GM21528 (cell line): ENCODE measurements at regions not wholly inside any gene's neighbourhood (a gene's known extent, or its start where the extent isn't known, plus 50 kb on each side); places are given as distances from the start of the nearest gene placed in this dataset.
"Not testable (repeated sequence)": the region's sequence is repeated elsewhere in the genome, so short reads cannot be mapped to it uniquely, and the experiment has no call there.

Source experiments
- ATAC-seq: cut with Tn5 transposase; IDR thresholded peaks from one replicate; pipeline ENCODE4 v1.9.1; 2021; ENCODE audit warnings: mild to moderate bottlenecking, moderate library complexity; ENCODE audit not compliant: unreplicated experiment, low FRiP score

- no peak for ATAC-seq
These were observed 939.0 kb downstream of the TBC1D32 start for GRCh38 chr6:120395330-120395729.

- no peak for ATAC-seq
These were observed 941.3 kb downstream of the TBC1D32 start for GRCh38 chr6:120392941-120393340.

DNA sequence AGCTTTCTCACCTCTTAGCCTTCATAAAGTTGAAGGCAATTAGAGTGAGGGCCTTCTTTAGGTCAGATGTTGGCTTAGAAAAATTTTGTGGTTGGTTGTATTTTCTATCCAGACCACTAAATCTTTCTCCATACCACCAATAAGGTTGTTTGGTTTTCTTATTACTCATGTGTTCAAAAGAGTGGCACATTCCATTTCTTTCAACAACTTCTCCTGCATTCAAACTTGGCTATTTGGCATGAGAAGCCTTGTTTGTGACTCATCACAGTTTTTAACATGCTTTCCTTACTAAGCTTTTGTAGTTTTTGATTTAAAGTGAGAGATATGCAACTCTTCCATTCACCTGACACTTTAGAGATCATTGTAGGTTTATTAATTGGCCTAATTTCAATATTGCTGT, 949.6 kb downstream of the TBC1D32 start:
- ATAC-seq, result no peak

GRCh38 chr6:120383681-120384080, 950.6 kb downstream of the TBC1D32 start:
- ATAC-seq, result no peak

DNA sequence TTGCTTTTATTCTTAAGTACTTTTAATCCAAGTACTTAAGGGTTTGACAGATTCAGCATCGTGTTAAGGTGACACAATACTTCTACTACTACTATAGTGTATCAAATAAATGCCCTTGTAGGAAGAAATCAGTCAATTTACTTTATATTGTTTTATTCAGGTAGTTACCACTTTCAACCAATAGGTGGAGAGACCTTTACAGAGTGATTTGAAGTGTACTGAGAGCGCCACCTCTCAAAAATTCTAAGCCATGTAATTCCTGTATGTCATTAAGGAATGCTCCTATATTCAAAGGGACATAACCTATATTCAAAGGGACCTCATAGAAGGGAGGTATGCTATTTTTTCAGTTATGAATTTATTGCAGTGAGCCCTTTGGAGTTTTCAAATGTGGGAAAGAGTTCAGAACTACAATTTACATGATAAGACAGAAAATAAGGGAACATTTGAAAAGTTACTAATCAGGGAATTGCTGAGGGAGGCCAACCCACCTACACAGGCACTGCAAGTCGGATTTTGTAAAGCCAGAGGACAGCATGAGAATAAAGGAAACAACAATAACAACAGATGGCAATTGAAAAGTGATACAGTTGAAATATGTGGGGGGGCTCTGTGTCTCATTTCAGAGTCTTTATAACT, 955.6 kb downstream of the TBC1D32 start:
- ATAC-seq, result peak; percentile 89

DNA sequence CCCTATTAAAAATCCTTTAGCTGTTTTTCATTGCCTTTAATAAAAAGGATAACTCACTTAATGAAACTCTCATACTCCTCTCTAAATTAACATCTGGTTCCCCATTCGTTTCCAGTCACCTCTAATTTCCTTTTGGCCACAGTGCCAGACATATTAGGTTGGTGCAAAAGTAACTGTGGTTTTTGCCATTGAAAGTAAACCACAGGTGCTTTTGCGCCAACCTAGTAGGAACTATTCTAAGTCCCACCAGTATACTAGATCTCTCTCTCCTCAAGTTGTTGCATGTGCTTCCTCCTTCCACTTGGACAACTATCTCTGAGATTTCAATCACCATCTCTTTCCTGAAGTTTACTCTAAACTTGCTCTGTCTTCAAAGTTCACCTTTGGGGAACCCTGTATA, 961.1 kb downstream of the TBC1D32 start:
- no peak for ATAC-seq

DNA sequence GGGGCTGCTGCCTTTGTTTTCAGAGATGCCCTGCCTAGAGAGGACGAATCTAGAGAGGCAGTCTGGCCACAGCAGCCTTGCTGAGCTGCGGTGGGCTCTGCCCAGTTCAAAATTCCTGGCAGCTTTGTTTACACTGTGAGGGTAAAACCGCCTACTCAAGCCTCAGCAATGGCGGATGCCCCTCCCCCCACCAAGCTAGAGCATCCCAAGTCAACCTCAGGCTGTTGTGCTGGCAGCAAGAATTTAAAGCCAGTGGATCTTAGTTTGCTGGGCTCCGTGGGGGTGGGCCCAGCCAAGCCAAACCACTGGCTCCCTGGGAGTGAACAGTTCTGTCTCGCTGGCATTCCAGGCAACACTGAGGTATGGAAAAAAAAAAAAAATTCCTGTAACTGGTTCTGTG, 970.9 kb downstream of the TBC1D32 start:
- ATAC-seq, result no peak

- not testable (repeated sequence) for ATAC-seq
These were observed 975.7 kb downstream of the TBC1D32 start for GRCh38 chr6:120358535-120358934.

DNA sequence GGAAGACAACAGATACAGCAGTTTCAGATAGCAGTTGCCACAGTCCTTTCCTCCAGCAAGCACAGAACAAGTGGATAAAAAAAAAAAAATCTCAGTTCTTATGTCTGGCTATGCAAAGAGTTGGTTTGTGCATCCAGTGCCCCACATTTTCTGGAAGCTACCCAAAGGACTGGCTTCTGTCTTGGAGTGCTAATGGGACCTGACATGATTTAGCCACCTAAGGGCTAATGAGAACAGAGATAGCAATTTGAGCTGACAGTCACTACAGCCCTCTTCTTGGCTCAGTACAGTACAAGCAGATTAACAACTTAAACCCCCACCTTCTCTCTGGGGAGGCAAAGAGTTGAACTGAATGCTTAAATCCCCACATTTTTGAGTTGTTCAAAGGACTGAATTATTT, 976.8 kb downstream of the TBC1D32 start:
- no peak for ATAC-seq

GRCh38 chr6:120355822-120356221, 978.5 kb downstream of the TBC1D32 start:
- no peak for ATAC-seq

DNA sequence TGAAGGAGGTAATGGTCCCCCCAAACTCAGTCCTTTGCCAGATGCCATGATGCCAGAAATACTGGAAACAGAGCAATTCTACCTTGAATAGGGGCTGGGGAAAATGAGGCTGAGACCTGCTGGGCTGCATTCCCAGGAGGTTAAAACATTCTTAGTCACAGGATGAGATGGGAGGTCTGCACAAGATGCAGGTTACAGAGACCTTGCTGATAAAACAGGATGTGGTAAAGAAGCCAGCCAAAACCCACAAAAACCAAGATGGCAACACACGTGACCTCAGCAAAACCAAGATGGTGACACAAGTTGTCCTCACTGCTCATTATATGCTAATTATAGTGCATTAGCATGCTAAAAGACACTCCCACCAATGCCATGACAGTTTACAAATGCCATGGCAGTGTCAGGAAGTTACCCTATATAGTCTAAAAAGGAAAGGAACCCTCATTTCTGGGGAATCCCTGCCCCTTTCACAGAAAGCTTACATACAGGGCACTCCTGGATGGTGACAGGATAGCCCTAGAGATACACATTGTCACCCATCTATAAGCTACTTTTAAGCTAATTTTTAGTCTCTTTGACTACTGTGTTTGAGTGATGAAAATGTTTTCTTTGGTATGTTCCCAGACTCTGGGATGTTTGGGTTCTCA, 979.7 kb downstream of the TBC1D32 start:
- no peak for ATAC-seq

DNA sequence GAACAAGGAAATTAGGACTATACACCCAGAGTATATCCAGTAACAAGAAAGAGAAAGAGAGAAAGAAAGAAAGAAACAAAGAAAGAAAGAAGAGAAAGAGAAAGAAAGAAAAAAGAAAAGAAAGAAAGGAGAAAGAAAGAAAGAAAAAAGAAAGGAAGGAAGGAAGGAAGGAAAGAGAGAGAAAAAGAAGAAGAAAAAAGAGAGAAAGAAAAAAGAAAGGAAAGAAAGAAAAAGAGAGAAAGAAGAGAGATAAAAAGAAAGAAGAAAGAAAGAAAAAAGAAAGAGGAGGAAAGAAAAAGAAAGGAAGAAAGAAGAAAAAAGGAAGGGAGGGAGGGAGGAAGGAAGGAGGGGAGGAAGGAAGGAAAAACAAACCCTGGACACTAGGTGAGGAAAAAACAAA, 981.8 kb downstream of the TBC1D32 start:
- no peak for ATAC-seq

DNA sequence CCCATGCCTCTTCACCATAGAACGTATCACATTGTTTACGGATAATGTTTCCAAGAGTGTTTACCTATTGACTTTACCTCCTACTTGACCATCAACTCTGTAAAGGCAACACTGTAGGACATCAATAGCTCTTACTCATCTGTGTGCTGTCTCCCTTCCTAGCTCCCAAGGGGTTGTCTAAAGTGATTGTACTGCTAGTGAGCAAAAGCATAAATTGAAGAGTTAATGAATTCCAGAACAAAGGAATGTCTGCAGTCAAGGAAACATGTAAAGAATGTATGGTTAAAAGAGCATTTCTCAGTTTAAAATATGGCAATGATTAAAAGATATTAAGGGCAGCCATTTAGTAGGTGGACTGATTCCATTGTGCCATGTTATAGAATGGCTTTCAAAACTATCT, 985.4 kb downstream of the TBC1D32 start:
- no peak for ATAC-seq

- no peak for ATAC-seq
These were observed 979.0 kb upstream of the MAN1A1 start for GRCh38 chr6:120328521-120328920.

DNA sequence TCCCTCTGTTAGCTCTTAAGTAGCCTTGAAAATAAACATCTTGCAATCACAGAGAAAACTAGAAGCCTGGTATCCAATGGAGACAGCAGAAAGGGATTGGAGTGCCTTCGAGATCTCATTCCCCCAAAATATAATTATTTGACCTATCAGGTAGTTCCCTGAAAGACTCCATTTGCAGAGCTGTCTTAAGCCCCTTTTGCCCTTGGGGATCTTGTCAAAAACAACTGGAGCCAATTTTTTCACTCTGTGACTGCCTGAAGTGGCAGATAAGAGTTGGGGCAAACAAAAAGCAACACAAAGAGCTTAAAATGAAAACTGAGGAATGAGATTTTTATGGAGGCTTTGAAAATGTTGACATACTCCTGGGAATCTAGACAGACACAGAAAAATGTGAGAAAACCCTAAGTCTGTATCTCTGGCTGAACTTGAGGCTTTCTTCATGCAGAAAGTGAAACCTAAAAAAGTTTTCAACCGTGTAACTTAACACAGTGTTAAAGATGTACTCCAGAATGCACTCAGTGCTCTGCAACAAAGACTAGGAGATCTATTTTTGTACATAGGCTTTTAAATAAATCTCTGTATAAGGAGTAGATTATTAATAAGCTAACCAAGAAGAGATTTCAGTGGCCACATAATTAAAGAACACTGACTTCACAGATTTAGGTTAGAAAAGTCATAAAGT, 971.1 kb upstream of the MAN1A1 start:
- ATAC-seq, result no peak

GRCh38 chr6:120304223-120304622, 954.7 kb upstream of the MAN1A1 start:
- no peak for ATAC-seq

GRCh38 chr6:120303527-120303926, 954.0 kb upstream of the MAN1A1 start:
- ATAC-seq, result no peak

DNA sequence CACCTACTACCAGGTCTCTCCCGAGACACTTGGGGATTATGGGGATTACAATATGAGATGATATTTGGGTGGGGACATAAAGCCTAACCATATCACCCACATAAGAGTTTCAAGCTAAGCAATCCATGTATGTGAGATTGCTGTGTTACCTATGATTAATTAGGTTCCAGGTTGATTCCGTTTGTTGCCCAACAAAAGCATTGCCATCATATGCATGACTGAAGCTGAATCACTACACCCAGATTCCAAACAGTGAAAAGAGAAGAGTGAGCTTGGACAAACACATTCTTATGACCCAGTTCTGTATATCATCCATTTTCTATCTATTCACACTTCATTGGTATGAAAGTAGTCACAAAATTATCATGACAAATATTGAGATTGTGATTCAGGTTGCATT, 952.5 kb upstream of the MAN1A1 start:
- ATAC-seq, result no peak

DNA sequence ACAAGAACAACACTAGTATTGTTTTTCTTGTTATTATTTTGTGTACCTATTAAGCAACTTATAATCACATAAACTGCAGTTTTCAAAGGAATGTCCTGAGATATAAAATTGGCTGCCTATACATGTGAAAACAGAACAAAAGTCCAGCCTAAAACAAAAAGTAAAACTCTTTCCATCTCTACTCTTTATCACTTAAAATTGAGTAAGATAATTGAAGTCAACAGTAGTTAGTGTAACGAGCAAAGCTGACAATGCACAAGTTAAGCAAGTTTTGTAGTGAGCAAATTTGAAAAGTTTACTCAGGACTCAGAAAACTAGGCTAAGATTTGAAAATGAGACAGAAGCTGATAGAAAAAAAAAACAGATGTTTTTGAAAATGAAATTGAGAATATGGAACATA, 941.4 kb upstream of the MAN1A1 start:
- no peak for ATAC-seq

DNA sequence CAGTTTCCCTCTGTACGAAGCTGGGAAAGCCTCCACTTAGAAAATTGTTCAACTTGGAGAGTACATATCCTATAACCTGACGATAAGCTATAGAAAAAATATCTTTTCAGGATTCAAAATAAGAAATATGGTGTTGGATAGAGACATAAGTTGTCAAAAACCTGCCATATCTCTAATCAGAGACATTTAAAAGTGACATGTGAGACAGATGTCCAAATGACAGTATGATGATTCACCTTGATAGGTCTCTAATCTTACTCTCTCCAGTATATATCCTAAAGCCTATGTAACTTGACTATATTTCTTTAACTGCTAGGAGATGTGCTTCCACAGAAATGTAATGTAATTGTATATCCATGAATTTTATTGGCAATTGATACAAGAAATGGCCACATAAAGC, 932.4 kb upstream of the MAN1A1 start:
- ATAC-seq, result no peak

DNA sequence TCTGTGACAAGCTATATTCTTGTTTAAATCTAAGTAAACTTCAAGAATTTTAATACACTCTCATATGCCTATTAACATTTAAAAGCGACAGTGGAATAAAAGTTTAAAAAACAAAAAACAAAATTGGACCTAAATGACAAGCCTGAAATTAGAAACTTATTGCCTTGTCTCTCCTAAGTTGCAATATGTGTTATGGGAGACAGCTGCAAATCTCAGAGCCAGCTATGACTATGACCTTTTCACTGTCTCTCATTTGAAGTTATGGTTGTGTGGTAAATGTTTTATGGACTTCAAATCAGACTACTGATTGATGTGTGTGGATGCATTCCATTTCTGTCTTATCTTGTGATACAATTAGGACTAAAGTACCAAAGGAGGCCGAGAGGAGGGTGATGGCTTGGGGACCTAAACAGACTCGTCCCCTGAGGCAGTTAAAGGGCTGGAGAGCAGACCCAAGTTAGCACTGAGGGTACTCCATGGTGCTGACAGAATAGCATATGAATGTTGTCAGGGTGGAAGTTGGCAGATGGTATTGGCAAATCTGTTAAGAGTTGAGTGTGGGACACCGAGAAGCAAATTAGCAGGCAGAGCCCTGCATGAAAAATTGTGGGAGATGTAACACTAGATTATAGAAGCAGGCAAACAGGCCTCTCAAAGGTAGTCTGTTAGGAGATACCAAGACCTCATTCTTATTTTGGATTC, 930.1 kb upstream of the MAN1A1 start:
- no peak for ATAC-seq
